ENCODE measurements at regions not wholly inside any gene's neighbourhood (a gene's known extent, or its start where the extent isn't known, plus 50 kb on each side); places are given as distances from the start of the nearest gene placed in this dataset.

GRCh38 chr4:13891544-13891939 is 264.0 kb upstream of the BOD1L1 start:
- intact Hi-C loops (cut with DNase I; ENCODE audit: low total_unique reads) = no loop called here
- Histone ChIP-seq H3K4me1 (no peaks in the 10 kb centered on the region), H3K27ac (no peak overlapping the region), H3K4me3 (no peak overlapping the region), H3K9me3 (no peaks in the 10 kb centered on the region), H3K27me3 (no peaks in the 10 kb centered on the region), H3K36me3 (no peaks in the 10 kb centered on the region)
- ATAC-seq (no peak), DNase-seq (no peak)
- in situ Hi-C loops (cut with MboI; ENCODE audit: low sequenced_read_pairs in 4 of 4) = no loop called here
- TF ChIP-seq CTCF (IDR thresholded peaks at IDR 0.05 in 4 of 5, conservative IDR thresholded peaks at IDR 0.05 in 1 of 5) (no peak), POLR2A (IDR thresholded peaks at IDR 0.05) (no peak)

GRCh38 chr4:13892739-13893105 is 265.2 kb upstream of the BOD1L1 start:
- intact Hi-C loops (cut with DNase I; ENCODE audit: low total_unique reads) (no loop called here), in situ Hi-C loops (cut with MboI; ENCODE audit: low sequenced_read_pairs in 4 of 4) (no loop called here)
- no peak for DNase-seq
- H3K9me3 ChIP-seq = no peaks in the 10 kb centered on the region
- H3K27ac ChIP-seq = no peak overlapping the region
- no peak for TF ChIP-seq CTCF (IDR thresholded peaks at IDR 0.05 in 4 of 5, conservative IDR thresholded peaks at IDR 0.05 in 1 of 5)
- TF ChIP-seq POLR2A (IDR thresholded peaks at IDR 0.05) = no peak
- H3K4me1 ChIP-seq = no peaks in the 10 kb centered on the region
- H3K27me3 ChIP-seq = no peaks in the 10 kb centered on the region
- no peak for ATAC-seq
- H3K36me3 ChIP-seq = no peaks in the 10 kb centered on the region
- no peak overlapping the region for H3K4me3 ChIP-seq

GRCh38 chr4:13893211-13893610 is 265.7 kb upstream of the BOD1L1 start:
- DNase-seq (no peak), ATAC-seq (no peak)
- in situ Hi-C loops (cut with MboI; ENCODE audit: low sequenced_read_pairs in 4 of 4) = no loop called here
- Histone ChIP-seq H3K4me1 (no peaks in the 10 kb centered on the region), H3K27me3 (no peaks in the 10 kb centered on the region), H3K9me3 (no peaks in the 10 kb centered on the region), H3K27ac (no peak overlapping the region), H3K4me3 (no peak overlapping the region), H3K36me3 (no peaks in the 10 kb centered on the region)
- no peak for TF ChIP-seq CTCF (IDR thresholded peaks at IDR 0.05 in 4 of 5, conservative IDR thresholded peaks at IDR 0.05 in 1 of 5)
- no peak for TF ChIP-seq POLR2A (IDR thresholded peaks at IDR 0.05)
- intact Hi-C loops (cut with DNase I; ENCODE audit: low total_unique reads) = no loop called here

GRCh38 chr4:13893987-13894386 is 266.5 kb upstream of the BOD1L1 start:
- Histone ChIP-seq H3K4me3 (no peak overlapping the region), H3K27ac (no peak overlapping the region), H3K9me3 (no peaks in the 10 kb centered on the region), H3K36me3 (no peaks in the 10 kb centered on the region), H3K4me1 (no peaks in the 10 kb centered on the region), H3K27me3 (no peaks in the 10 kb centered on the region)
- intact Hi-C loops (cut with DNase I; ENCODE audit: low total_unique reads) = no loop called here
- in situ Hi-C loops (cut with MboI; ENCODE audit: low sequenced_read_pairs in 4 of 4) = no loop called here
- TF ChIP-seq CTCF (IDR thresholded peaks at IDR 0.05 in 4 of 5, conservative IDR thresholded peaks at IDR 0.05 in 1 of 5) (no peak), POLR2A (IDR thresholded peaks at IDR 0.05) (no peak)
- ATAC-seq (no peak), DNase-seq (no peak)

- Histone ChIP-seq H3K27ac (no peak overlapping the region), H3K9me3 (no peaks in the 10 kb centered on the region), H3K36me3 (no peaks in the 10 kb centered on the region), H3K4me1 (no peaks in the 10 kb centered on the region), H3K4me3 (no peak overlapping the region), H3K27me3 (no peaks in the 10 kb centered on the region)
- DNase-seq (no peak), ATAC-seq (no peak)
- intact Hi-C loops (cut with DNase I; ENCODE audit: low total_unique reads) (no loop called here), in situ Hi-C loops (cut with MboI; ENCODE audit: low sequenced_read_pairs in 4 of 4) (no loop called here)
- TF ChIP-seq CTCF (IDR thresholded peaks at IDR 0.05 in 4 of 5, conservative IDR thresholded peaks at IDR 0.05 in 1 of 5) (no peak), POLR2A (IDR thresholded peaks at IDR 0.05) (no peak)
These were observed 273.3 kb upstream of the BOD1L1 start for GRCh38 chr4:13900780-13901179.

All from gastrocnemius medialis (tissue), 4 donors.